GM18868 (cell line): ENCODE measurements at regions not wholly inside any gene's neighbourhood (a gene's known extent, or its start where the extent isn't known, plus 50 kb on each side); places are given as distances from the start of the nearest gene placed in this dataset.
"Not testable (repeated sequence)": the region's sequence is repeated elsewhere in the genome, so short reads cannot be mapped to it uniquely, and the experiment has no call there.

Source experiments
- ATAC-seq: cut with Tn5 transposase; IDR thresholded peaks from one replicate; pipeline ENCODE4 v1.9.1; 2021; ENCODE audit warnings: mild to moderate bottlenecking, moderate library complexity; ENCODE audit not compliant: unreplicated experiment

GRCh38 chr1:79966438-79966837 is 959.9 kb upstream of the ADGRL4 start:
- ATAC-seq, result no peak

GRCh38 chr1:79959635-79960034 is 953.1 kb upstream of the ADGRL4 start:
- no peak for ATAC-seq

- no peak for ATAC-seq
These were observed 949.4 kb upstream of the ADGRL4 start for GRCh38 chr1:79955966-79956365.

GRCh38 chr1:79950511-79950910 is 944.0 kb upstream of the ADGRL4 start:
- no peak for ATAC-seq

- ATAC-seq, result no peak
These were observed 938.9 kb upstream of the ADGRL4 start for GRCh38 chr1:79945391-79945790.

- no peak for ATAC-seq
These were observed 922.8 kb upstream of the ADGRL4 start for GRCh38 chr1:79929356-79929755.

- ATAC-seq, result no peak
These were observed 922.4 kb upstream of the ADGRL4 start for GRCh38 chr1:79928901-79929300.

- ATAC-seq, result no peak
These were observed 914.6 kb upstream of the ADGRL4 start for GRCh38 chr1:79920960-79921669.

- no peak for ATAC-seq
These were observed 908.4 kb upstream of the ADGRL4 start for GRCh38 chr1:79914896-79915295.

GRCh38 chr1:79912813-79913212 is 906.3 kb upstream of the ADGRL4 start:
- ATAC-seq, result no peak

- no peak for ATAC-seq
These were observed 896.8 kb upstream of the ADGRL4 start for GRCh38 chr1:79903321-79903720.

GRCh38 chr1:79902418-79902817 is 895.9 kb upstream of the ADGRL4 start:
- ATAC-seq, result no peak

GRCh38 chr1:79899914-79900313 is 893.4 kb upstream of the ADGRL4 start:
- no peak for ATAC-seq

- no peak for ATAC-seq
These were observed 889.6 kb upstream of the ADGRL4 start for GRCh38 chr1:79896140-79896539.

- no peak for ATAC-seq
These were observed 889.0 kb upstream of the ADGRL4 start for GRCh38 chr1:79895573-79895972.

- ATAC-seq, result not testable (repeated sequence)
These were observed 887.6 kb upstream of the ADGRL4 start for GRCh38 chr1:79894129-79894528.

- no peak for ATAC-seq
These were observed 880.5 kb upstream of the ADGRL4 start for GRCh38 chr1:79887059-79887458.

GRCh38 chr1:79885101-79885500 is 878.6 kb upstream of the ADGRL4 start:
- ATAC-seq, result no peak

GRCh38 chr1:79877086-79877485 is 870.6 kb upstream of the ADGRL4 start:
- ATAC-seq, result no peak

GRCh38 chr1:79875187-79875586 is 868.7 kb upstream of the ADGRL4 start:
- no peak for ATAC-seq

- ATAC-seq, result no peak
These were observed 867.8 kb upstream of the ADGRL4 start for GRCh38 chr1:79874289-79874688.

- ATAC-seq, result no peak
These were observed 852.9 kb upstream of the ADGRL4 start for GRCh38 chr1:79859212-79859948.
